ENCODE measurements at regions not wholly inside any gene's neighbourhood (a gene's known extent, or its start where the extent isn't known, plus 50 kb on each side); places are given as distances from the start of the nearest gene placed in this dataset.

GRCh38 chr3:150184426-150185071, 213.9 kb upstream of the PFN2 start:
- POLR2A ChIA-PET: interaction anchor here (0.7 to 6.1 kb wide), 12 partner anchors 10 to 432 kb away, joined by 3 to 119 read pairs (median 3); partner anchors contain the start of genes COMMD2 and PFN2
- BruUV-seq (replicated peaks): no TSS peak
- Mint-ChIP-seq H3K4me3 (ENCODE audit: unreplicated experiment) (no peak overlapping the region), H3K27me3 (ENCODE audit: insufficient read depth, unreplicated experiment) (no peaks in the 10 kb centered on the region), H3K9me3 (ENCODE audit: unreplicated experiment) (peaks cover 10% of the 10 kb centered on the region), H3K27ac (ENCODE audit: low read depth, unreplicated experiment) (no peak overlapping the region), H3K4me1 (ENCODE audit: insufficient read depth, unreplicated experiment) (peaks cover 7% of the 10 kb centered on the region), H3K36me3 (ENCODE audit: insufficient read depth, unreplicated experiment) (no peaks in the 10 kb centered on the region)
- intact Hi-C loops (cut with micrococcal nuclease): loop anchor here (1.0 to 5.0 kb wide), 4 partner anchors 213 to 417 kb away; no protein-coding TSS in a partner anchor
- no peak for DNase-seq (ENCODE audit: unreplicated experiment)
- no peak for TF ChIP-seq CTCF (IDR thresholded peaks at IDR 0.05; ENCODE audit: unreplicated experiment)
- CTCF ChIA-PET: interaction anchor here (0.6 to 3.6 kb wide), 33 partner anchors 9 to 638 kb away, joined by 3 to 110 read pairs (median 3); no protein-coding TSS in a partner anchor

- DNase-seq (ENCODE audit: unreplicated experiment): peak; percentile 84
- BruUV-seq (replicated peaks): no TSS peak
- Mint-ChIP-seq H3K27me3 (ENCODE audit: insufficient read depth, unreplicated experiment) (no peaks in the 10 kb centered on the region), H3K4me3 (ENCODE audit: unreplicated experiment) (no peak overlapping the region), H3K4me1 (ENCODE audit: insufficient read depth, unreplicated experiment) (peaks cover 7% of the 10 kb centered on the region), H3K27ac (ENCODE audit: low read depth, unreplicated experiment) (no peak overlapping the region), H3K9me3 (ENCODE audit: unreplicated experiment) (peaks cover 3% of the 10 kb centered on the region), H3K36me3 (ENCODE audit: insufficient read depth, unreplicated experiment) (no peaks in the 10 kb centered on the region)
- ChIA-PET POLR2A (interaction anchor here (0.7 to 6.1 kb wide), 12 partner anchors 9 to 432 kb away, joined by 3 to 119 read pairs (median 3); partner anchors contain the start of genes COMMD2 and PFN2), CTCF (interaction anchor here (0.6 to 3.6 kb wide), 40 partner anchors 9 to 638 kb away, joined by 3 to 110 read pairs (median 4); no protein-coding TSS in a partner anchor)
- peak; percentile 70 for TF ChIP-seq CTCF (IDR thresholded peaks at IDR 0.05; ENCODE audit: unreplicated experiment)
- intact Hi-C loops (cut with micrococcal nuclease): loop anchor here (1.0 to 5.0 kb wide), 4 partner anchors 213 to 417 kb away; no protein-coding TSS in a partner anchor
Measured at GRCh38 chr3:150183678-150184425, 213.2 kb upstream of the PFN2 start.

- no peak for TF ChIP-seq CTCF (IDR thresholded peaks at IDR 0.05; ENCODE audit: unreplicated experiment)
- no peak overlapping the region for H3K27ac Mint-ChIP-seq (ENCODE audit: low read depth, unreplicated experiment)
- no peak for DNase-seq (ENCODE audit: unreplicated experiment)
- intact Hi-C loops (cut with micrococcal nuclease): loop anchor here (5.0 kb wide), 1 partner anchor 413 kb away; no protein-coding TSS in a partner anchor
- ChIA-PET CTCF (interaction anchor here (0.9 to 3.7 kb wide), 3 partner anchors 87 to 243 kb away, joined by 3 to 19 read pairs (median 5); no protein-coding TSS in a partner anchor), POLR2A (interaction anchor here (0.6 to 6.1 kb wide), 2 partner anchors 212 to 288 kb away, joined by 4 to 119 read pairs; partner anchors contain the start of gene PFN2)
- H3K27me3 Mint-ChIP-seq (ENCODE audit: insufficient read depth, unreplicated experiment): no peaks in the 10 kb centered on the region
- no peaks in the 10 kb centered on the region for H3K9me3 Mint-ChIP-seq (ENCODE audit: unreplicated experiment)
- peaks cover 17% of the 10 kb centered on the region for H3K4me1 Mint-ChIP-seq (ENCODE audit: insufficient read depth, unreplicated experiment)
- no peaks in the 10 kb centered on the region for H3K36me3 Mint-ChIP-seq (ENCODE audit: insufficient read depth, unreplicated experiment)
- H3K4me3 Mint-ChIP-seq (ENCODE audit: unreplicated experiment): no peak overlapping the region
- no TSS peak for BruUV-seq (replicated peaks)
Measured at GRCh38 chr3:150180334-150180733, 209.6 kb upstream of the PFN2 start.

DNA sequence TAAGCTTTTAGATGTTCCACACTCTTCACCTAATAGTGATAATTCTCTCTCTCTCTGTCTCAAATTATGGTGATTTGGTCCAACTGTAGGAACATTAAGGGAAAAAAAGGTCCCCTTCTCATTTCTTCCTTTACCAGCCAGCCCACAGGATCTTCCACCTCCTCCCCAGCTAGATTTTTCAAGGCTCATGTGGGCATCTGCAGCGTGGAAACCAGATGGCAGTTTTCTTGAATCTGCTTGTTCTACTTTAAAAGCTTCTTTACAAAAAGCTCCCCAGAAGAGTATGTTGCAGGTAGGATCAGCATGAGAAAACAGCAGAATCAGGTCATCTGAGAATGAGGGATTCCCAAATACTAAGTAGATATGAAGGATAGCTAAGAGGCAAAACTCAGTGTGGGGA, 208.6 kb upstream of the PFN2 start:
- POLR2A ChIA-PET: interaction anchor here (0.7 to 6.1 kb wide), 2 partner anchors 211 to 753 kb away, joined by 3 to 119 read pairs; partner anchors contain the start of gene PFN2
- Mint-ChIP-seq H3K9me3 (ENCODE audit: unreplicated experiment) (no peaks in the 10 kb centered on the region), H3K27ac (ENCODE audit: low read depth, unreplicated experiment) (no peak overlapping the region), H3K27me3 (ENCODE audit: insufficient read depth, unreplicated experiment) (no peaks in the 10 kb centered on the region), H3K4me1 (ENCODE audit: insufficient read depth, unreplicated experiment) (peaks cover 17% of the 10 kb centered on the region), H3K4me3 (ENCODE audit: unreplicated experiment) (no peak overlapping the region), H3K36me3 (ENCODE audit: insufficient read depth, unreplicated experiment) (no peaks in the 10 kb centered on the region)
- CTCF ChIA-PET: interaction anchor here (0.7 to 3.7 kb wide), 4 partner anchors 208 to 367 kb away, joined by 3 to 19 read pairs (median 5); partner anchors contain the start of genes PFN2 and SERP1
- DNase-seq (ENCODE audit: unreplicated experiment): no peak
- intact Hi-C loops (cut with micrococcal nuclease): no loop called here
- TF ChIP-seq CTCF (IDR thresholded peaks at IDR 0.05; ENCODE audit: unreplicated experiment): no peak
- BruUV-seq (replicated peaks): no TSS peak
